ENCODE measurements at regions not wholly inside any gene's neighbourhood (a gene's known extent, or its start where the extent isn't known, plus 50 kb on each side); places are given as distances from the start of the nearest gene placed in this dataset.

DNA sequence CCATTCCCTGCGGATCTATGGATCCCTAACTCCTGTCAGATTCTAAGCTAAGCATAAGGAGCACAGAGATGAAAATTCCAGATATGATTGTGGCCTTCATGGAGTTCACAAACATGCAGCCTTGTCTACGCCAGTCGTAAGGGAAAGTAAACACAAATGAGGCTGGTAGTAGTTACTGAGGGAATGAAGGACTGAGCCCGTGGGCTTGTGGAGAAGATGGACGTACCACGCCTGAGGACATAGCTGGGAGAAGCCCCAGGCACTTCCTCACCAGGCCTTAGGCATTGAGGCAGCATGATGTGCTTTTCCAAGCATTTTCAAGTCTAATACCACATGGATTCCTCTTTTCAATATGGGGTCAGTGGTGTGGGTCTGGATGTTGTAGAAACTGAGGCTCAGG, 515.2 kb downstream of the BCL11B start:
- TF ChIP-seq, protein P1, sequence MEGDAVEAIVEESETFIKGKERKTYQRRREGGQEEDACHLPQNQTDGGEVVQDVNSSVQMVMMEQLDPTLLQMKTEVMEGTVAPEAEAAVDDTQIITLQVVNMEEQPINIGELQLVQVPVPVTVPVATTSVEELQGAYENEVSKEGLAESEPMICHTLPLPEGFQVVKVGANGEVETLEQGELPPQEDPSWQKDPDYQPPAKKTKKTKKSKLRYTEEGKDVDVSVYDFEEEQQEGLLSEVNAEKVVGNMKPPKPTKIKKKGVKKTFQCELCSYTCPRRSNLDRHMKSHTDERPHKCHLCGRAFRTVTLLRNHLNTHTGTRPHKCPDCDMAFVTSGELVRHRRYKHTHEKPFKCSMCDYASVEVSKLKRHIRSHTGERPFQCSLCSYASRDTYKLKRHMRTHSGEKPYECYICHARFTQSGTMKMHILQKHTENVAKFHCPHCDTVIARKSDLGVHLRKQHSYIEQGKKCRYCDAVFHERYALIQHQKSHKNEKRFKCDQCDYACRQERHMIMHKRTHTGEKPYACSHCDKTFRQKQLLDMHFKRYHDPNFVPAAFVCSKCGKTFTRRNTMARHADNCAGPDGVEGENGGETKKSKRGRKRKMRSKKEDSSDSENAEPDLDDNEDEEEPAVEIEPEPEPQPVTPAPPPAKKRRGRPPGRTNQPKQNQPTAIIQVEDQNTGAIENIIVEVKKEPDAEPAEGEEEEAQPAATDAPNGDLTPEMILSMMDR (conservative IDR thresholded peaks at IDR 0.05; ENCODE audit: low read depth, low read length): no peak
- TF ChIP-seq POLR2A (IDR thresholded peaks at IDR 0.05; ENCODE audit: low read depth, low read length): no peak
- TF ChIP-seq RFX5 (IDR thresholded peaks at IDR 0.05; ENCODE audit: low read depth, low read length): no peak
- TF ChIP-seq MAZ (IDR thresholded peaks at IDR 0.05; ENCODE audit: borderline replicate concordance, low read depth, low read length): no peak

Data from IMR-90 (cell line).